Psoas muscle (tissue), 7 donors: ENCODE measurements at regions not wholly inside any gene's neighbourhood (a gene's known extent, or its start where the extent isn't known, plus 50 kb on each side); places are given as distances from the start of the nearest gene placed in this dataset.

ENCODE experiments used
- ATAC-seq, 4 donors: fragments of 200-7000 bp; cut with Tn5 transposase; one replicate each; pipeline ENCODE4 v1.9.1; 2020; ENCODE audit warnings: moderate library complexity in 3 of 4, mild to moderate bottlenecking in 2 of 4
- DNase-seq, 2 donors: peaks; one replicate each; pipeline ENCODE4 v3.0.0-alpha.2; 2020
- H3K27ac ChIP-seq: fragments of 200-600 bp; one replicate; pipeline ENCODE4 v1.8.0; 2022
- H3K27me3 ChIP-seq, 3 donors: fragments of 200-600 bp in 1 of 3; one replicate each; pipeline versions ENCODE4 v1.6.1 to v1.8.0; 2013 to 2022; ENCODE audit warnings: low read length in 2 of 3, mild to moderate bottlenecking in 2 of 3, moderate library complexity in 1 of 3; ENCODE audit not compliant: insufficient read depth in 3 of 3
- H3K36me3 ChIP-seq, 2 donors: fragments of 200-600 bp in 1 of 2; one replicate each; pipeline versions ENCODE4 v1.6.1 to v1.8.0; 2013 to 2022; ENCODE audit warnings: low read depth in 1 of 2, mild to moderate bottlenecking in 1 of 2, moderate library complexity in 1 of 2; ENCODE audit not compliant: insufficient read depth in 1 of 2
- H3K4me1 ChIP-seq: fragments of 200-600 bp; one replicate; pipeline ENCODE4 v1.8.0; 2022
- H3K4me3 ChIP-seq: fragments of 200-600 bp; one replicate; pipeline ENCODE4 v1.8.0; 2022; ENCODE audit warnings: mild to moderate bottlenecking
- H3K9me3 ChIP-seq: fragments of 200-600 bp; one replicate; pipeline ENCODE4 v1.8.0; 2022
- CTCF ChIP-seq: fragments of 200-600 bp; IDR thresholded peaks from one replicate; pipeline ENCODE4 v1.8.0; 2022; ENCODE audit warnings: antibody characterized with exemption
- WGBS, 3 donors: extraction: QIAGEN DNeasy Blood & Tissue Kit; methylation state at CpG; one replicate each; pipeline versions ENCODE4 v1.1.6 to v1.1.7; 2013; 5-methylcytosine and 5-hydroxymethylcytosine counted together
- intact Hi-C, 2 donors: fragments of 100-400 bp; cut with DNase I; formaldehyde crosslinking; loops; one replicate each; pipeline versions ENCODE4 v1.11.0 to v1.14.2; 2022
- donor health status: healthy with polysubstance abuse.
- donor health status: DM: no; HTN: no; CAD: no; lungs with moderate emphysema.
- donor health status: Bipolar disorder and iron deficiency.
- donor health status: healthy.
- donor health status: DM: yes; HTN: yes; CAD: no.
- donor health status: DM: no; HTN: no; CAD: no.
- donor health status: DM: yes; HTN: yes; CAD: no.

- no peaks in the 10 kb centered on the region for H3K27me3 ChIP-seq
- TF ChIP-seq CTCF = no peak
- no peaks in the 10 kb centered on the region for H3K36me3 ChIP-seq
- no peaks in the 10 kb centered on the region for H3K9me3 ChIP-seq
- no peak for DNase-seq
- H3K4me3 ChIP-seq = no peak overlapping the region
- intact Hi-C loops = no loop called here
- no peaks in the 10 kb centered on the region for H3K4me1 ChIP-seq
- WGBS, 3 donors = 72 to 83% (median 78%) methylated on average over 3 of the region's 3 CpGs
- no peak for ATAC-seq
- H3K27ac ChIP-seq = no peak overlapping the region
These were observed 723.8 kb downstream of the CDH11 start for GRCh38 chr16:64397945-64398508.

GRCh38 chr16:64397042-64397441 lies 724.8 kb downstream of the CDH11 start:
- DNase-seq (no peak), ATAC-seq (no peak)
- Histone ChIP-seq H3K4me1 (no peaks in the 10 kb centered on the region), H3K4me3 (no peak overlapping the region), H3K9me3 (no peaks in the 10 kb centered on the region), H3K27me3 (no peaks in the 10 kb centered on the region), H3K36me3 (no peaks in the 10 kb centered on the region), H3K27ac (no peak overlapping the region)
- WGBS, 3 donors = 90 to 94% (median 91%) methylated on average over 3 of the region's 3 CpGs
- intact Hi-C loops = no loop called here
- no peak for TF ChIP-seq CTCF

GRCh38 chr16:64394061-64394460 lies 727.8 kb downstream of the CDH11 start:
- intact Hi-C loops = no loop called here
- H3K27me3 ChIP-seq = no peaks in the 10 kb centered on the region
- TF ChIP-seq CTCF = no peak
- no peak overlapping the region for H3K4me3 ChIP-seq
- H3K36me3 ChIP-seq = no peaks in the 10 kb centered on the region
- WGBS, 3 donors = 83 to 87% (median 85%) methylated on average over 1 of the region's 1 CpG
- ATAC-seq (no peak), DNase-seq (no peak)
- H3K4me1 ChIP-seq = no peaks in the 10 kb centered on the region
- H3K9me3 ChIP-seq = no peaks in the 10 kb centered on the region
- no peak overlapping the region for H3K27ac ChIP-seq

- H3K27ac ChIP-seq = no peak overlapping the region
- intact Hi-C loops = no loop called here
- WGBS, 3 donors = 92 to 98% (median 97%) methylated on average over 1 of the region's 1 CpG
- H3K9me3 ChIP-seq = no peaks in the 10 kb centered on the region
- H3K4me1 ChIP-seq = no peaks in the 10 kb centered on the region
- H3K4me3 ChIP-seq = no peak overlapping the region
- no peak for TF ChIP-seq CTCF
- ATAC-seq (no peak), DNase-seq (no peak)
- no peaks in the 10 kb centered on the region for H3K36me3 ChIP-seq
- no peaks in the 10 kb centered on the region for H3K27me3 ChIP-seq
These were observed 729.4 kb downstream of the CDH11 start for GRCh38 chr16:64392456-64392855.

- Histone ChIP-seq H3K36me3 (no peaks in the 10 kb centered on the region), H3K4me1 (no peaks in the 10 kb centered on the region), H3K9me3 (no peaks in the 10 kb centered on the region), H3K4me3 (no peak overlapping the region), H3K27me3 (no peaks in the 10 kb centered on the region), H3K27ac (peak overlapping the region; percentile 38)
- intact Hi-C loops = no loop called here
- no peak for ATAC-seq
- DNase-seq = no peak
- no peak for TF ChIP-seq CTCF
- WGBS, 3 donors = 63 to 72% (median 65%) methylated on average over 4 of the region's 4 CpGs
These were observed 730.7 kb downstream of the CDH11 start for GRCh38 chr16:64391063-64391600.
